ENCODE measurements at regions not wholly inside any gene's neighbourhood (a gene's known extent, or its start where the extent isn't known, plus 50 kb on each side); places are given as distances from the start of the nearest gene placed in this dataset.

DNA sequence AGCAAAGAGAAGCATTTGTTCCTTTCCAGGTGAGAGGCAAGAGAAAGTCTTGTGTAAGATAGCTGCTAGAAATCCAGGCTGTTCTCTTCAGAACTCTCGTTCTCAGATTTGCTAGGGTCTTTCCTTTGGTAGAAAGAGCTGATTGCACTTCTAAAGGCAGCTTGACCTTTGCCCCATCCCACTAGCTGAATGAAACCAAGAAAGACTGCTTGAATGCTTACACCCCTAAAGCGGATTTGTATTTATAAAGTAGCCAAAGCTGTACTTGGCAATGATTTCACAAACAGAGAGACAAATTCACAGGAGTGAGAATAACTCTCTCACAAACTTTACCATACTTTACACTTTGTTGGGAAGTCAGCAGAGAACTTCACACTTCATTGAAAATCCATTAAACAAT is 424.1 kb downstream of the TTLL7 start:
- DNase-seq (ENCODE audit: low read depth): no peak

- DNase-seq (ENCODE audit: low read depth): no peak
These were observed 425.2 kb downstream of the TTLL7 start for GRCh38 chr1:83573776-83574175.

- DNase-seq (ENCODE audit: low read depth): no peak
These were observed 427.4 kb downstream of the TTLL7 start for GRCh38 chr1:83571536-83571935.

DNA sequence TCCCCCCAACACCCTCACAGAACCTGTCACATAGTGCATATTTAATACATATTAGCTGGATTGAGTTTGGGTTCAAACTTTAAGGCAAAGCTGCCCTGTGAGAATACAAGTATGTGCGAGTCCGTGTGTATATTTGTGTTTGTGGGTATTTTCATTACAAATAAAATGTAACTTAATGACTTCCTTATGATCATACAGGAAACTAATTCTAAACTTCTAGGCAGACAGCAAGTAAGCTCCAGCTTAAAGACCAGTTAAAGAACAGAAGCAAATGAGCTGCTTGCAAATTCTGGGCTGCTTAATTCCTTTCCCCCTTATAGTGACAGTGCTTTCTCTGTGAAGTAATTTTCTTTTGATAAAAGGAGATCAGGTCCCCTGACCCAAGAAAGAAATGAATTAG is 437.6 kb downstream of the TTLL7 start:
- DNase-seq (ENCODE audit: low read depth): no peak

DNA sequence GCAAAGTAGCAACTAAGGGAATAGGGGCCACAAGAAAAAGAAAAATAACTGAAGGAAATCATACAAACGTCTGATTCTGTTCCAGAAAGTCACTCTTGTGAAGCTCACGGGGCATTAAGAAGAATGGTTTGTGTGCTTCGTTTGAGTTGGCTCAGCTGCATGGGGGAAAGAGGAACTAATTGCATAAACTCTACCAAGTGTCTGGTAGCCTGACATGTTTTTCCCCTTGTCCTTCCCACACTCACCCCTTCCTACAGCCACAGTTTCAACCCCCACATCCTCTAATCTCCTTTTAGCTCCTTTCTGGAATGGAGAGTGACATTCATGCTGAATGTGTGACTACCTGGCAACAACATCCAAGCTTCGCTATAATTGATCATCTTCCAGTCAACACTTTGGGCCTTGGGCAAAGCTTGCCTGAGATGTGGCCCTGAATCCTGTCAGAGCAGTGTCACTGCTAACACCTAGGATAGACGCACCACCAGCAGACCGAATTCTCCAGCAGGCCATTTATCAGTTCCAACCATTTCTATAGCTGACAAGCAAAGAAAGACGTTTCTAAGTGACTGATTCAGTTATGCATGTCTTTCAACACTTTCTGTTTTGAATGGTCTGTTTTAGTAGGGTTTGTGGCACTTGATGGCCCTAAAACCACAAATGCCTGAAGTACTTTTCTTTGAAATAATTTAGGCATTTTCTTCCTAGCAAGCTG is 439.6 kb downstream of the TTLL7 start:
- DNase-seq (ENCODE audit: low read depth): no peak

- DNase-seq (ENCODE audit: low read depth): no peak
These were observed 443.1 kb downstream of the TTLL7 start for GRCh38 chr1:83555871-83556270.

DNA sequence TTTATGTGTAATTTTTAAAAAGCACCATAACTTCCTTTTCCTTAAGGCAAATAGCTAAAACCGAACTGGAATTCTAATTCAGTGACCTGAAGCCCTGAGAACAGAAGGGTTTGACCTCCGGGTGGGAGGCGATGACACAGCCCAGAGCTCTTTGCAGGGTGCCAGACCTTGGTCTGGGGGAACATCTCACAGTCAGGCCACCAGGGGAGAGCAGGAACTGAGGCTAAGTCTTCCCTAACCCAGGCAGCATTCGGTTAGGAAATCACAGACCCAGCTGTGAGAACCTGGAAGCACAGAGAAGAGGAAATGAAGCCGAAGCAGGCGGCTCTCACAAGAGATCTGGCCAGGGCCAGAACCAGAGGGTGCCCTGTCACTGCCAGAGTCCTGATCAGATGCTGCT is 444.8 kb downstream of the TTLL7 start:
- no peak for DNase-seq (ENCODE audit: low read depth)

GRCh38 chr1:83552820-83553219 is 446.1 kb downstream of the TTLL7 start:
- no peak for DNase-seq (ENCODE audit: low read depth)

- DNase-seq (ENCODE audit: low read depth): no peak
These were observed 450.6 kb downstream of the TTLL7 start for GRCh38 chr1:83548311-83548710.

DNA sequence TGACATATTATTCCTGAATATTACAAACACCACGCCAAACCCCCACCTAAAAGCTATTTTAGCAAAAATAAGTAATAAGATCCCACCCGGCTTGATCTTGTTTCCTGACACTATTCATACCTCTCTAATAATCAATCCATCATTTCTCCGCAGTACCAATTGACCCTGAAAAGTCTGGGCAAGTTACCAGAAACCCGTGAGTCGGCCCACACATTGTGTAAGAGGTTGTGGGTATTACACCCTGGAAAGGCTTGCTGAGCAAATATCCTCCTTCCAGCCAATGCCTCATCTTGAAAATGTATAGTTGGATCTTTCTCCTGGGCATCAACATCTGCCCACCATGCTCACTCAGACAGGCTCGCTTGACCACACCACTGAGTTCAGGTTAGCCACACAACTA is 451.0 kb downstream of the TTLL7 start:
- DNase-seq (ENCODE audit: low read depth): no peak

- DNase-seq (ENCODE audit: low read depth): no peak
These were observed 452.1 kb downstream of the TTLL7 start for GRCh38 chr1:83546874-83547273.

GRCh38 chr1:83545066-83545862 is 453.7 kb downstream of the TTLL7 start:
- DNase-seq (ENCODE audit: low read depth): no peak

DNA sequence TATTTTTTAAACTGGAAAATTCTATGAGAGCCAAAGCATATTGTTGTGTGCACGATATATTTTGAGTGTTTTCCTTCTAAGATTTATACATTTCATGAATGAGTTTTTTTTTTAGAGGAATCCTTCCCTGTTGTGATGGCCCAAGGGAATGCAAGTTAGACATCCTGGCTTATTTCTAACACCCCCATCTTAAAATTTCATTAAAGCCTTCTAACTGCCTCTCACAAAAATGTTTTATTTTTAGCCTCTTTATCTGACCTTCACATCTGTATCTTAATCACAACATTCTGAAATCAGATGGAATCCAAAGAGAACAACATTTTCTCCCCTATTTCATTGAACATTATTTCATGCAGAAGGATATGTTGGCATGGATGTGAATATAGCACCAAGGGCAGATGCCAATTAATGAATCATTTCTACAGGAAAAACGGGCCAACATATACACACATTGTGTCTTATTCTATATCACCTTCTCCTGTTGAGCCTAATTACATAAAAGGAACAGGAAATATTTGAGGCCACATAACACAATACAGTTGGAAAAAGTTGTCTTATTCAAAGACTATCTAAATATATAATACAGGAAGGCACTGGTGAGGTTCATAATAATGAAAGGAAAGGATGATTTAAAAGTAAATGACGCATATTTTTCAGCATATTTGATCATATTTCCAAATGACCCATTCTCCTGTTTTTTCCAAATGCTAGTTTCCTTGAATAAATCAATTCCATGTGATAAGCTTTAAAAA is 455.5 kb downstream of the TTLL7 start:
- no peak for DNase-seq (ENCODE audit: low read depth)

DNA sequence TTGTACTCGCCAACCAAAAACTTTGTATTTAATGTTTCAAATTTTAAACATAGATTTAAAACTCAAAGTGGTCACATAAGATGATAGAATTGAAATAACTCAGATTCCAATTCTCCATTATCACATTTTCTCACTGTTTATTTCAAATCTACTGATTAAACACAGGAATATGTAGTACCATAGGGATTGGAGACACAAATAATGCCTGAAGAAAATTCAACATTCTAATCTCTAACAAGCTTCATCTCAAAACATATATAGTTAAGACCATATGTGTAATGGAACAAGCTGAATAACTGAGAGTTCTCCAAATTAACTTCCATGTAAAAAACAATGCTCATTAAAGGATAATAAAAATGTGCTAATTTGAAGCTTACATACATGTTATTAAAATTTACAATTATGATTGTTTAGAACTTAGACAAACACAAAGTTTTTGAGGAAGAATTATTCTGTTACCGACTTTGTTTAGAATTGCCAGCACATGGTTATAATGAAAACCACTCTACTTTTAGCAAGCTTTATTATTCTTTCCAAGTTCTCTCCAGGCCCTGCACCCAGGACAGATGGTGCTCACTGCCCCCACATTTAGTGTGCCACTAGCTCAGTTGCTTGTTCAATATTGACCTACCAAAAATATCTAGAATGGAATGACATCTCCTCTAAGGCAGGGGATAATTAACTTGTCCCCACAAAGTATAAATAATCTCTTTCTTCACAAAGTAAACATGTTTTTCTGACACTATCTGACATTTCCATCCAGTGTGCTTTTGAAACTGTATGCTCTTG is 467.2 kb downstream of the TTLL7 start:
- no peak for DNase-seq (ENCODE audit: low read depth)

- DNase-seq (ENCODE audit: low read depth): no peak
These were observed 468.4 kb downstream of the TTLL7 start for GRCh38 chr1:83530506-83530905.

GRCh38 chr1:83527987-83528386 is 470.9 kb downstream of the TTLL7 start:
- no peak for DNase-seq (ENCODE audit: low read depth)

GRCh38 chr1:83520797-83521196 is 478.1 kb downstream of the TTLL7 start:
- DNase-seq (ENCODE audit: low read depth): no peak

DNA sequence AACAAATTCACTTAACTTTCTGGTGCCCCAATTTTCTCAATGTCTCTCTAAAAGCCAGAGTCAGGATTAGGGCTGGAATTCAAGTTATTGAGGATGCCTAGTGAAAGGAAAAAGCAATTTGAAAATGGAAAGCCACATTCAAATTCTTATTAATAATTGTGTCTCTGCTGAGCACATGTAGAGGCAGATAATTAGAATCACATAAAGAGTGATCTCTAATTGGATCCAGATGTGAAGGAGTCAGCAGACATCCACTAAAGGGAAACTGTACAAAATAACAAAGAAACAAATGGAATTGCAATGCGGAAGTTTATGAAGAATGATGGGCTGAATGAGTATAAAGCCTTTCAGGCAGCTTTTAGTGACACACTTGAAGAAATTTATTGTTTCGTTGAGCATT is 482.6 kb downstream of the TTLL7 start:
- DNase-seq (ENCODE audit: low read depth): no peak

DNA sequence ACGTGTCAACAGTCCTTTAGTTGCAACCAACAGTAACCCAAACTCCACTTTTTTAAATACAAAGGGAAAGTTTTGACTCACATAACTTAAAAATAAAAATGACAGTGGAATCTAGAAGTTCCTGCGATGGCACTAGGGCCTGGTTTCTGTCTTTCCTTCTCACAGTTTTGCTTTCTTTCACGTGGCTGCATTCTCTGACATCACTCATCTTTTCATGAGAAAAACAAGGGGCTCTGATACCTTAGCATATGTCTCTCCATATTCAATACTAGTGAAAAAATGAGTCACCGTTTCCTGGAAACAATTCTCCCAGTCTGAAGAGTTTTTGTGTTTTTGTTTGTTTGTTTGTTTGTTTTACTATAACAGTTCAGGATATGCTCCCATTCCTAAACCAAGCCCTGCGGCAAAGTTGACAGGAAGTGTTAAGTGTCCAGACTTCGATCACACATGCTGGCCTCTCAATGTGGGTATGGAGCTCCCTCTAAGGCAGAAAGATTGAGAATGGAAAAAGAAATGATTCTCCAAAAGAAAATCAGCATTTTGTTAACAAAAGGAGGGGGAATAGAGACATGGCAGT is 483.3 kb downstream of the TTLL7 start:
- no peak for DNase-seq (ENCODE audit: low read depth)

- no peak for DNase-seq (ENCODE audit: low read depth)
These were observed 486.3 kb downstream of the TTLL7 start for GRCh38 chr1:83512373-83513193.

Measured in ELR (cell line).